ENCODE measurements at regions not wholly inside any gene's neighbourhood (a gene's known extent, or its start where the extent isn't known, plus 50 kb on each side); places are given as distances from the start of the nearest gene placed in this dataset.
A peak's percentile ranks its signal among the peaks of the same experiment; 100 is the strongest.

DNA sequence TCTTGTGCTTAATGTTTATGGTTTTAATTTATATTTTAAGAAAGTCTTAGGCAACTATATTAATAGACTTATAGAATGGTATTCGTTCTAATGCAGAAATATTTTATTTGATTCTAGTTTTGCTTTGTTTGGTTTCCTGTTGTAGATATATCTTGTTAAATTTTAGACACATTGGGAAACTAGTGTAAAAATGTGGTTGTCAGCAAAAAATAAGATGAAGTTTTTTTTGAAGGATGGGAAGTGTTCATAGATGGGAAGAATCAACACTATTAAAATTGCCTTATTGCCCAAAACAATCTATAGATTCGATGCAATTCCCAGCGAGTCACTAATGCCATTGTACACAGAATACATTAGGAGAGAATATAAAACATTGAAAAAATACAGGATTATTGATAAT is 278.9 kb downstream of the ZWINT start:
- WGBS: 63% methylated on average over 1 of the region's 3 CpGs
- H3K4me2 ChIP-seq (ENCODE audit: low read length, poor library complexity, severe bottlenecking): no peak overlapping the region
- peaks cover 25% of the 10 kb centered on the region for H3K9me3 ChIP-seq (ENCODE audit: control insufficient read depth, low read length)

GRCh38 chr10:56068473-56069263 is 292.4 kb downstream of the ZWINT start:
- no peak overlapping the region for H3K27ac ChIP-seq (ENCODE audit: low read length, poor library complexity, severe bottlenecking)
- 70% methylated on average over 12 of the region's 12 CpGs for WGBS
- no peak overlapping the region for H2AK5ac ChIP-seq (ENCODE audit: low read length, severe bottlenecking)
- no peaks in the 10 kb centered on the region for H3K27me3 ChIP-seq (ENCODE audit: control insufficient read depth in 1 of 2, insufficient read depth in 1 of 2, low read length in 2 of 2)
- no peak overlapping the region for H3K14ac ChIP-seq (ENCODE audit: low read length in 2 of 2)
- H4K8ac ChIP-seq (ENCODE audit: low read length): no peak overlapping the region
- H3K18ac ChIP-seq (ENCODE audit: low read depth in 1 of 2, low read length in 2 of 2): no peak overlapping the region
- no peak overlapping the region for H2BK5ac ChIP-seq (ENCODE audit: low read depth, low read length, poor library complexity, severe bottlenecking)
- no peaks in the 10 kb centered on the region for H3K4me1 ChIP-seq (ENCODE audit: control insufficient read depth, insufficient read depth, low read depth, low read length)
- no peak overlapping the region for H2AFZ ChIP-seq (ENCODE audit: low read depth, low read length)
- no peak overlapping the region for H3K4me2 ChIP-seq (ENCODE audit: low read length, poor library complexity, severe bottlenecking)
- DNase-seq: no peak
- no peak overlapping the region for H3K9ac ChIP-seq (ENCODE audit: low read length)
- H2BK12ac ChIP-seq (ENCODE audit: low read length in 2 of 2): no peak overlapping the region
- H3K9me3 ChIP-seq (ENCODE audit: control insufficient read depth, low read length): peaks cover 17% of the 10 kb centered on the region
- no peak overlapping the region for H2BK15ac ChIP-seq (ENCODE audit: low read depth, poor library complexity, severe bottlenecking)
- no peak overlapping the region for H3K23ac ChIP-seq (ENCODE audit: low read length in 2 of 2)
- H4K91ac ChIP-seq (ENCODE audit: low read length): no peak overlapping the region
- H3K4me3 ChIP-seq (ENCODE audit: insufficient read depth in 1 of 2, low read depth in 1 of 2, low read length in 2 of 2): peak overlapping the region in 1 of 2 experiments; percentile 8
- no peaks in the 10 kb centered on the region for H3K79me1 ChIP-seq (replicated peaks; ENCODE audit: low read length, poor library complexity, severe bottlenecking)
- H3K36me3 ChIP-seq (ENCODE audit: control insufficient read depth in 1 of 2, insufficient read depth in 2 of 2, low read depth in 1 of 2, low read length in 2 of 2): no peaks in the 10 kb centered on the region
- H3K4ac ChIP-seq (ENCODE audit: low read depth in 1 of 2, low read length in 2 of 2): no peak overlapping the region
- no peak overlapping the region for H2BK120ac ChIP-seq (ENCODE audit: low read depth, low read length)

More for the DNA sequence above, 278.9 kb downstream of the ZWINT start:
- Histone ChIP-seq H3K4me1 (ENCODE audit: control insufficient read depth, insufficient read depth, low read depth, low read length) (no peaks in the 10 kb centered on the region), H3K79me1 (replicated peaks; ENCODE audit: low read length, poor library complexity, severe bottlenecking) (no peaks in the 10 kb centered on the region), H3K9ac (ENCODE audit: low read length) (no peak overlapping the region), H2BK12ac (ENCODE audit: low read length in 2 of 2) (no peak overlapping the region), H2BK120ac (ENCODE audit: low read depth, low read length) (no peak overlapping the region), H3K4me3 (ENCODE audit: insufficient read depth in 1 of 2, low read depth in 1 of 2, low read length in 2 of 2) (no peak overlapping the region), H3K18ac (ENCODE audit: low read depth in 1 of 2, low read length in 2 of 2) (no peak overlapping the region), H3K4ac (ENCODE audit: low read depth in 1 of 2, low read length in 2 of 2) (no peak overlapping the region), H3K23ac (ENCODE audit: low read length in 2 of 2) (no peak overlapping the region), H3K27ac (ENCODE audit: low read length, poor library complexity, severe bottlenecking) (no peak overlapping the region), H2AK5ac (ENCODE audit: low read length, severe bottlenecking) (no peak overlapping the region), H3K14ac (ENCODE audit: low read length in 2 of 2) (no peak overlapping the region), H4K8ac (ENCODE audit: low read length) (no peak overlapping the region), H4K91ac (ENCODE audit: low read length) (no peak overlapping the region), H3K36me3 (ENCODE audit: control insufficient read depth in 1 of 2, insufficient read depth in 2 of 2, low read depth in 1 of 2, low read length in 2 of 2) (no peaks in the 10 kb centered on the region), H2BK5ac (ENCODE audit: low read depth, low read length, poor library complexity, severe bottlenecking) (no peak overlapping the region), H3K27me3 (ENCODE audit: control insufficient read depth in 1 of 2, insufficient read depth in 1 of 2, low read length in 2 of 2) (no peaks in the 10 kb centered on the region), H2BK15ac (ENCODE audit: low read depth, poor library complexity, severe bottlenecking) (no peak overlapping the region), H2AFZ (ENCODE audit: low read depth, low read length) (no peak overlapping the region)
- DNase-seq: no peak

DNA sequence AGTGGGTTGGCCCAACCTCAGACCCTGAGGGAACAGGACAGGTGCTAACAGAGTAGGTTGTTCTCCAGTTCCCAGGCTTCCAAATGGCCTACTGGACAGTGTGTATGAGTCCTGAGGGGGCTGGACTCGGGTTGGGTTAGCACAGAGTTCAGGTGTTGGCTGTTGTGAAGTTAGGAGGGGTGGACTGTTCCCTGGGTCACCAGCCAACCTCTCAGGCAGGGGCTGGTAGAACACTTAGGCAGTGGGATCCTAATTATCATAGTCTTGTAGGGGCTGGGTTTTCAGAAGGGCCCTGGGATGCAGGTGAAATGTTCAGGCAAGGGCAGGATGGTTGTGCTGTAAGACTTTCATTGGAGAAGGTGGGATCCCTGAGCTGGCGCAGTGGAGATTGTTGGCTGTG is 293.0 kb downstream of the ZWINT start:
- Histone ChIP-seq H3K79me1 (replicated peaks; ENCODE audit: low read length, poor library complexity, severe bottlenecking) (no peaks in the 10 kb centered on the region), H3K23ac (ENCODE audit: low read length in 2 of 2) (no peak overlapping the region), H4K91ac (ENCODE audit: low read length) (no peak overlapping the region), H2BK15ac (ENCODE audit: low read depth, poor library complexity, severe bottlenecking) (no peak overlapping the region), H2BK120ac (ENCODE audit: low read depth, low read length) (no peak overlapping the region), H3K9ac (ENCODE audit: low read length) (no peak overlapping the region), H3K9me3 (ENCODE audit: control insufficient read depth, low read length) (peaks cover 17% of the 10 kb centered on the region), H3K4me3 (ENCODE audit: insufficient read depth in 1 of 2, low read depth in 1 of 2, low read length in 2 of 2) (no peak overlapping the region), H3K4me1 (ENCODE audit: control insufficient read depth, insufficient read depth, low read depth, low read length) (no peaks in the 10 kb centered on the region), H2BK5ac (ENCODE audit: low read depth, low read length, poor library complexity, severe bottlenecking) (no peak overlapping the region), H2AFZ (ENCODE audit: low read depth, low read length) (no peak overlapping the region), H3K18ac (ENCODE audit: low read depth in 1 of 2, low read length in 2 of 2) (no peak overlapping the region), H3K27me3 (ENCODE audit: control insufficient read depth in 1 of 2, insufficient read depth in 1 of 2, low read length in 2 of 2) (no peaks in the 10 kb centered on the region), H3K4me2 (ENCODE audit: low read length, poor library complexity, severe bottlenecking) (no peak overlapping the region), H3K4ac (ENCODE audit: low read depth in 1 of 2, low read length in 2 of 2) (no peak overlapping the region), H2BK12ac (ENCODE audit: low read length in 2 of 2) (no peak overlapping the region), H3K36me3 (ENCODE audit: control insufficient read depth in 1 of 2, insufficient read depth in 2 of 2, low read depth in 1 of 2, low read length in 2 of 2) (no peaks in the 10 kb centered on the region), H2AK5ac (ENCODE audit: low read length, severe bottlenecking) (no peak overlapping the region), H4K8ac (ENCODE audit: low read length) (no peak overlapping the region), H3K27ac (ENCODE audit: low read length, poor library complexity, severe bottlenecking) (no peak overlapping the region), H3K14ac (ENCODE audit: low read length in 2 of 2) (no peak overlapping the region)
- DNase-seq: no peak
- 74% methylated on average over 2 of the region's 2 CpGs for WGBS

DNA sequence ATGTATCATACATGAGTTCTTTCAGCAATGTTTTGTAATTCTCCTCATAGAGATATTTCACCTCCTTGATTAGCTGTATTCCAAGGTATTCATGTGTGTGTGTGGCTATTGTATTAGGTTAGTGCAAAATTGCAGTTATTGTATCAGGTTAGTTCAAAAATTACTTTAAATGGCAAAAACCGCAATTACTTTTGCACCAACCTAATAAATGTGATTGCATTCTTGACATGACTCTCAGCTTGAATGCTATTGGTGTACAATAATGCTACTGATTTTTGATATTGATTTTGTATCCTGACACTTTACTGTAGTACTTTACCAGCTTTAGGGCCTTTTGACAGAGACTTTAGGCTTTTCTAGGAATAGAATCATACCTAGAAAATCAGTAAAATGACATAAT is 297.4 kb downstream of the ZWINT start:
- WGBS: no CpG with 5 or more reads among the region's 1 CpG

More for the DNA sequence above, 297.4 kb downstream of the ZWINT start:
- no peak for DNase-seq
- no peak overlapping the region for H2BK15ac ChIP-seq (ENCODE audit: low read depth, poor library complexity, severe bottlenecking)
- H2AFZ ChIP-seq (ENCODE audit: low read depth, low read length): no peak overlapping the region
- no peak overlapping the region for H3K14ac ChIP-seq (ENCODE audit: low read length in 2 of 2)
- H3K36me3 ChIP-seq (ENCODE audit: control insufficient read depth in 1 of 2, insufficient read depth in 2 of 2, low read depth in 1 of 2, low read length in 2 of 2): no peaks in the 10 kb centered on the region
- no peak overlapping the region for H4K8ac ChIP-seq (ENCODE audit: low read length)
- no peak overlapping the region for H3K4ac ChIP-seq (ENCODE audit: low read depth in 1 of 2, low read length in 2 of 2)
- no peak overlapping the region for H2BK12ac ChIP-seq (ENCODE audit: low read length in 2 of 2)
- peaks cover 22% of the 10 kb centered on the region for H3K9me3 ChIP-seq (ENCODE audit: control insufficient read depth, low read length)
- H3K18ac ChIP-seq (ENCODE audit: low read depth in 1 of 2, low read length in 2 of 2): no peak overlapping the region
- no peak overlapping the region for H3K4me3 ChIP-seq (ENCODE audit: insufficient read depth in 1 of 2, low read depth in 1 of 2, low read length in 2 of 2)
- no peak overlapping the region for H2AK5ac ChIP-seq (ENCODE audit: low read length, severe bottlenecking)
- no peak overlapping the region for H2BK120ac ChIP-seq (ENCODE audit: low read depth, low read length)
- no peak overlapping the region for H2BK5ac ChIP-seq (ENCODE audit: low read depth, low read length, poor library complexity, severe bottlenecking)
- H3K9ac ChIP-seq (ENCODE audit: low read length): no peak overlapping the region
- no peak overlapping the region for H4K91ac ChIP-seq (ENCODE audit: low read length)
- H3K79me1 ChIP-seq (replicated peaks; ENCODE audit: low read length, poor library complexity, severe bottlenecking): no peaks in the 10 kb centered on the region
- H3K23ac ChIP-seq (ENCODE audit: low read length in 2 of 2): no peak overlapping the region
- H3K27me3 ChIP-seq (ENCODE audit: control insufficient read depth in 1 of 2, insufficient read depth in 1 of 2, low read length in 2 of 2): no peaks in the 10 kb centered on the region
- no peaks in the 10 kb centered on the region for H3K4me1 ChIP-seq (ENCODE audit: control insufficient read depth, insufficient read depth, low read depth, low read length)
- H3K4me2 ChIP-seq (ENCODE audit: low read length, poor library complexity, severe bottlenecking): no peak overlapping the region
- H3K27ac ChIP-seq (ENCODE audit: low read length, poor library complexity, severe bottlenecking): no peak overlapping the region
